ENCODE measurements at regions not wholly inside any gene's neighbourhood (a gene's known extent, or its start where the extent isn't known, plus 50 kb on each side); places are given as distances from the start of the nearest gene placed in this dataset.

GRCh38 chr13:83681547-83681946, 200.7 kb downstream of the SLITRK1 start:
- TF ChIP-seq POLR2A (IDR thresholded peaks at IDR 0.05) (no peak), CTCF (IDR thresholded peaks at IDR 0.05) (no peak)
